HUDEP-2 (cell line): ENCODE measurements at regions not wholly inside any gene's neighbourhood (a gene's known extent, or its start where the extent isn't known, plus 50 kb on each side); places are given as distances from the start of the nearest gene placed in this dataset.
"Not testable (repeated sequence)": the region's sequence is repeated elsewhere in the genome, so short reads cannot be mapped to it uniquely, and the experiment has no call there.

Experiments used
- DNase-seq, 76 experiments: peaks; one replicate each; lab custom pipeline; 2025; ENCODE audit not compliant: unreplicated experiment in 76 of 76; lab: John Stamatoyannopoulos, UW

DNA sequence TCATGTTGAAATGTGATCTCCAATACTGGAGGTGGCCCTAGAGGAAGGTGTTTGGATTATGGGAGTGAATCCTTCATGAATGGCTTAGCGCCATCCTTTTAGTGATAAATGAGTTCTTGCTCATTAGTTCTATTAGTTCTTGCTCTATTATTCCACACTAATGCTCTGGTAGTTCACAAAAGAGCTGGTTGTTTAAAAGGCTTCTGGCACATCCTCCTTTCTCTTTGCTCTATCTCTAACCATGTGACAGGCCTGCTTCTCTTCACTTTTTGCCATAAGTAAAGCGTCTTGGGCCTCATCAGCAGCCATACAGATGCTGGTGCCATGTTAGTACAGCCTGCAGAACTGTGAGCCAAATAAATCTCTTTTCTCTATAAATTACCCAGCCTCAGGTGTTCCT lies 469.9 kb downstream of the GUCY1A2 start:
- no peak for DNase-seq

DNA sequence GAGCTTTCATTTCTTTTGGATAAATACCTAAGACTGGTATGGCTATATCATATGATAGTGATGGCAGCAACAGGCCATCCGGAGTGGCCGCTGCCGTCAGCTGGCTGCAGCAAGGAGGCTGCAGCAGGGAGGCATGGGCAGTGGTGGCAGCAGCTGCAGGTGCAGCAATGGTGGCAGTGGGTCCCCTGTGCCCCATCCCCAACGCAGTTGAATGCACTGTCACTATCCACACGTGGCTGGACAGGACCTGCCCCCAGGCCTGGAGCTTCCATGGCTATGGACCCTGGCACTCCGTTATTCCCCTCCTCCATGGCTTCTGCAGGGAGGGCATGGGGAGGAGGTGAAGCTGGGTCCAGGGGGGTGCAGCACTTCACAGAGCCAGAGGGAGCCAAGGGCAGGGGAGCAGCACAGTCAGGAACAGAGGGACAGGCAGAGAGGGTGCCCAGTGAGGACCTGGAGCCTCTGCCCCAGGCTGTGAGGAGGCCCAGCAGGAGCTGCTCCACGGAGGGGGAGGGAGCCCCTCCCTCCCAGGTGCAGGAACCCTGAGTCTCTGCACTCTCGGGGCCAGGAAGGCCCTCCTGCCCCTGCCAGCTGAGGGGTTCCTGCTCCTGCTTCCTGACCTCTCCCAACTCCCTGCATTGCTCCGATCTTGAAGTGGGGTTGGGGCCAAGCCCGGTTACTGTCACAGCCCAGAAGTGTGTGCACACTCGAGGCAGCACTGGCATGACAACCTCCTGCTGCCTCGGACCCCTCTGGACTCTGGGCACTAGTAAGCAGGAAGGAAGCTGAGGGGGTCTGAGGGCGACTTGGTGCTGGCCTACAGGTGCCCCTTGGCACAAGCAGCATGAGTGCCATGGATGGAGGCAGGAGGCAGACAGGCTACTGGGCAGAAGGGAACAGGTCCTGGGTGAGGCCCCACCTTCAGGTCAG lies 466.3 kb downstream of the GUCY1A2 start:
- DNase-seq = no peak

DNA sequence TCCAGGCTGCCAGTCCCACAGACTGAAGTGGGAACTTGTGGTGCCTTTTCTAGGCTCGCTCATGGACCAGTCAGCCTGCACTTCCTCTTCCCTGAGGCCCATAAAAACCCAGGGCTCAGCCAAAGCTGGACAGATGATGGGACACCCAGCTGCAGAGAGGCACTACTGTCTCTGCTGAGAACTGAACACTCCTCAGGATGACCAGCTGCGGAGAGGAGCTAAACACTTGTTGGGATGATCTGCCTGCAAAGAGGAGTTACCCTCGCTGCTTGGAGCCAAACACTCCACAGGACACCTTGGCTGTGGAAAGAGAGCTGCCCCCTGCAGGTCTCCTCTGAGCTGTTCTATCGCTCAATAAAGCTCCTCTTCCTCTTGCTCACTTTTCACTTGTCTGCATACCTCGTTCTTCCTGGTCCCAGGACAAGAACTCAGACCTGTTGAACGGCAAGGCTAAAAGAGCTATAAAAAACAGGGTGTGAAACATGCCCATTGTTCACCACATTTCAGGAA lies 465.5 kb downstream of the GUCY1A2 start:
- no peak for DNase-seq

DNA sequence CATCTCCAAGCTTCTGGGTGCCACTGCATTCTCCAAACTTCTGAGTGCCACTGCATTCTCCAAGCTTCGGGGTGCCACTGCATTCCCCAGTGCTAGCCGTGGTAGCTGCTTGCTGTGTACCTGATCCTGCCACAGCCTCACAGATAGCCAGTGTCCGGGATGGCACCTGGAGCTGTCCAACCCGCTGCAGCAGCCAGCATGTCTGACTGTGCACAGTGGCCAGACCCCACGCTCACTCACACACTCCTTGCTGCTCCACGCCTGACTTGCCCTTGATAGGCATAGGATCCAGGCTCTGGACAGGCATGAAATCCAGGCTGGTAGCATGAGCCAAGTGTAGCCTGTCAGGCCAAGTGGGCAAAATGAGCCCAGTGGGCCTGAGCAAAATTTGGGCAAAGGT lies 465.0 kb downstream of the GUCY1A2 start:
- no peak for DNase-seq

DNA sequence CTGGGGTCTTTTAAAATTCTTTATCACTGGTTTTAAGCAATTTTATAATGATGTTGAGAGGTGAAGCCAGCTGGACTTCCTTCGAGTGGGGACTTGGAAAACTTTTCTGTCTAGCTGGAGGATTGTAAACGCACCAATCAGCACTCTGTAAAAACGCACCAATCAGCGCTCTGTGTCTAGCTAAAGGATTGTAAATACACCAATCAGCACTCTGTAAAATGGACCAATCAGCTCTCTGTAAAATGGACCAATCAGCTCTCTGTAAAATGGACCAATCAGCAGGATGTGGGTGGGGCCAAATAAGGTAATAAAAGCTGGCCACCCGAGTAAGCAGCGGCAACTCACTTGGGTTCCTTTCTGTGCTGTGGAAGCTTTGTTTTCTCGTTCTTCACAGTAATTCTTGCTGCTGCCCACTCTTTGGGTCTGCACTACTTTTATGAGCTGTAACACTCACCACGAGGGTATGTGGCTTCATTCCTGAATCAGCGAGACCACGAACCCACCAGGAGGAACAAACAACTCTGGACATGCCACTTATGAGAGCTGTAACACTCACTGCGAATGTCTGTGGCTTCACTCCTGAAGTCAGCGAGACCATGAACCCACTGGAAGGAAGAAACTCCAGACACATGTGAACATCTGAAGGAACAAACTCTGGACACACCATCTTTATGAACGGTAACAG lies 462.6 kb downstream of the GUCY1A2 start:
- DNase-seq = not testable (repeated sequence)

DNA sequence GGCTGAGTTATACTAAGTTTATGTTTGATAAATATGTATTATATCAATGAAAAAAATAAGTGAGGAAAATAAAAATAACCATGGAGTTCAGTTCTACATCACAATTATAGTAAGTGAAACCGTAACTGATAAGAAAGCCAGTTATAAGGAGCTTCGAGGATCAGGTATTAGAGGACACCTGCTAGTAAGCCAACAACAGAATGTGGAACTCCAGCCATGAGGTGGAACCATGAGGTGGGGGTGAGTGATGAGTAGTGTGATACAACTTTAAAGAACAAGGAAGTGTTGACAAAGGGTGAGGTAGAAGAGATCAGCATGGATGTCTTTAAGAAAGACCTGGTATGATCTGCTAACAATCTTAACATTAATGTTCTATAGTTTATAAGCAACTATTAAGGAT lies 452.9 kb downstream of the GUCY1A2 start:
- no peak for DNase-seq

DNA sequence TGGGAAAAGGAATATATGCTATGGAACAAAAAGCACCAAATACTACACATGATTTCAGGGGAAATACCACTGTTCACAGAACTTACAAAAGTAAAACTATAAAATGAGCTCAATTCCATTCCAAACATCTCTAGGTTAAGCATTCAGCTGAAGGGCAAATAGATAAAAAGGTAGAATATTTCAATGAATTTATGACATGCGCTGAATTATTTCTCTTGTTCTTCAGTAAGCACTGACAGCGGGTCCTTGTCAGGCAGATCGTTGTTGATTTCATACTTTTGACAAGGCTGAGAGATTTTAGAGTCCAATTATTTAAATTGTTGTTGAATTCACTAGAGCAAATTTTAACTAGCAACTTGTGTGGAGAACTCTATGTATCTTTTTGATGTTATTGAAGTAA lies 449.6 kb downstream of the GUCY1A2 start:
- DNase-seq = no peak

DNA sequence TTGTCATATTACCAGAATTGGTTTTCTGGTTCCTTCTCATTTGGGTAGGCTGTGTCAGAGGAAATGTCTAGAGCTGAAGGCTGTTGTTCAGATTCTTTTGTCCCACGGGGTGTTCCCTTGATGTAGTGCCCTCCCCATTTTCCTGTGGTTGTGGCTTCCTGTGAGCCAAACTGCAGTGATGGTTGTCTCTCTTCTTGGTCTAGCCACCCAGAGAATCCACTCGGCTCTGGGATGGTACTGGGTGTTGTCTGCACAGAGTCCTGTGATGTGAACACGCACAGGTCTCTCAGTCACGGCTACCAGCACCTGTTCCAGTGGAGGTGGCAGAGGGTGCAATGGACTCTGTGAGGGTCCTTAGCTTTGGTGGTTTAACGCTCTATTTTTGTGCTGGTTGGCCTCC lies 440.9 kb downstream of the GUCY1A2 start:
- not testable (repeated sequence) for DNase-seq

DNA sequence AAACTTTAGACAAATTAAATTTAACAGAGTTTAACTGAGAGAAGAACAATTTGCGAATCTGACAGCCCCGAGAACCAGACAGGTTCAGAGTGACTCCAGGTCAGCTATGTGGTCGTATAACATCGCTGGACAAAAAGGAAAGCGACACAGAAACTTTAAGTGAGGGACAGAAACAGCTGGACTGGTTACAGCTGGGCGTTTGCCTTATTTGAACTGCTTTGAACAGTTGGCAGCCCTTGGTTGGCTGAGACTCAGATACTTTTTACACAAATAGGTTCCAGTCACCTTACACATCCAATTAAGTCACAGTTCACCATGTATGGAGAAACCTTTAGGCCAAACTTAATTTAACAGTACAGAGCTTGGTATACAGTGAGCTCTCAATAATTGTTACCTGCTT lies 436.9 kb downstream of the GUCY1A2 start:
- no peak for DNase-seq

DNA sequence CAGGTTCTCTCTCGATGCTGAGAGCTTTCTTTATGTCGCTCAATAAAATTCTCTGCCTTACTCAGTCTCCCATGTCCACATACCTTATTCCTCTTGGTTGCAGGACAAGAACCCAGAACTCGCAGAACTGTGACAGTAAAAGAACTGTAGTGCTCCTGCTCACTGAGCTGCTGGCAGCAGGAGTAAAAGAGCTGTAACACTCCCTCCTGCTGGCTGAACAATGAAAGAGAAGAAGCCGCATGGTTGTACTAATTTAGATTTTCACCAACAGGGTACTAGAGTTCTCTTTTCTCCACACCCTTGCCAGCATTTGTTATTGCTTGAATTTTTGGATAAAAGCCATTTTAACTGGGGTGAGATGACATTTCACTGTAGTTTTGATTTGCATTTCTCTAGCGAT lies 433.2 kb downstream of the GUCY1A2 start:
- no peak for DNase-seq

DNA sequence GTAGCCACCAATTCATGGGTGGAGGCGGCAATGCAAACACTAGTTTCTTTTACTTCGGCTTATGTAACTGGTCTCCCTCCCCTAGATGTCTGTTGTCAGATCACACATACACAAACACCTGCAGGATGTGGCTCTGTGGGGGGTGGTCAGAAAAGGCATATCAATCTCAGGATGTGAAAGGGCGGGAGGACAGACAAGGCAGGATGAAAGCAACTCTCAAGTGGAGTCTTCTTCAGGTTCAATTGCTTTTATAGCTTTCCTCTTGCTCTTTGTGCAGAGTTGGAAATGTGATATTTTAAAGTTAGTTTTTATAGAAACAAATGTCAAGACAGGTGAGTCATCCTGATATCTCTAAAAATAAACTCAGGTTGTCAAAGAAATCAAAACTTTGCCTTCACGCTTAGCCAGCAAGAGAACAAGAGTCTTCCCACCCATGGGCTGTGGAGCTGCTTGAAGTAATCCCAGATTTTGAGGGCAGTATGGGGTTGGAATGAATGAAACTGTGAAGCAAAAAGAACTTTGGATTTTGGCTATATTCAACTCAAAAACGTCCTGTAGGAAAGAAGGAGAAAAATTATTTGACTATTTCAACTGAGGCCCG lies 423.4 kb downstream of the GUCY1A2 start:
- no peak for DNase-seq

DNA sequence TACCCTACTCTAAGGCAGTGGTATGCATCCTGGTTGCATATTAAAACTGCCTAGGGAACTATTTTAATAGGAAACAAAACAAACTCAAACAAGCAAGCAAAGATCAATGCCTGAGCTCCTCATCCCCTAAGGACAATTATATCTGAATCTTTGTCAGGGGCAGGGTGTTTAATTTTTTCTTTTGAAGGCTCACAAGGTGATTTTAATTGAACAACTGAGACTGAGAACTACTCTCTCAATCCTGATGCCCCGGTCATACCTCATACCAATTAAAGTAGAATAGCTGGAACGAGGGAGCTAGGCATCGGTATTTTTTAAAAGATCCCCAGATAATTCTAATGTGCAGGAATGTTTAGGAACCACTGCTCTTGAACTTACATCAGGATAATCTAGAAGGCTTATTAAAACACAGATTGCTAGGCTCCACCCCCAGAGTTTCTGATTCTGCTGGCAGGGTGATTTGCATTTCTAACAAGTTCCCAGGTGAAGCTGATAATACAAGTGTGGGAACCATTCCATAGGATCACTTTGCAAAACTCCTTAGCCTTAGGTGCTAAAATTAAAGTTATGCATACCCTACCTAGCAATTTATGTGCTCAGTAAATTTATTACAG lies 416.5 kb downstream of the GUCY1A2 start:
- no peak for DNase-seq

DNA sequence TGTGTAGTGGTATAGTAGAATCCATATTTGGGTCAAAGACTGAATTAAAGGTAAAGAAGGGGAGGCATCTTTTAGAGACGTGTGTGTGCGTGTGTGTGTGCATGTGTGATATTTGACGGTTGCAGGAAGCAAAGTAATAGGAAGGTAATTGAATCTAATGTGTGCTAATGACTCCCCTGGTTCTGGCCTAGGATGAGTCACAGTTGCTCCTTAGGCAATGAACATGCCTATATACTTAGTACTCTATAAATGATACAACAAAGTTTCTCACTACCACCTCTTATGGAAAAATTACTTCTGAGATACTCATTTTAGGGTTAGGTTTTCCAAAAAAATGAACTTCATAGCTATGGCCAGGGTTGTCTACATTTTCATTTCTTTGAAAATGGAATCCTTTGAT lies 409.6 kb downstream of the GUCY1A2 start:
- DNase-seq = no peak

DNA sequence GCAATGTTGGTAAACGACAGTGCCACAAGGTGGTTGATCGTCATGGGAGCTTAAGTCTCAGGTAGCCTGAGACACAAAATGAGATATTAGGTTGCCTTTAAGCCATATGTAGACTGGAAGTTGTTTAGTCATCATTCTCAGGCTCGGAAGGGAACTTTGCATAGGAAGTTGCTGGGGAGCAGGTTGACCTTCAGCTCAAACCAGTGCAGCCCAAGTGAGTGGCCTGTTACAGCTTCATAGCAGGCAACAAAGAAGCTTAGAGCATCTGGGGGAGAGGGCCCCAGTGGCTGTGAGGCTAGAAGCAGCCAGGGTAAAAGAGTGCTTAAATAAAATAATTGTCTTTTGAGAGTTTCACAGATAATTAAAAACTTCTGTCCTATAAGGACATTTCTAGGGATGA lies 404.0 kb downstream of the GUCY1A2 start:
- DNase-seq = no peak

DNA sequence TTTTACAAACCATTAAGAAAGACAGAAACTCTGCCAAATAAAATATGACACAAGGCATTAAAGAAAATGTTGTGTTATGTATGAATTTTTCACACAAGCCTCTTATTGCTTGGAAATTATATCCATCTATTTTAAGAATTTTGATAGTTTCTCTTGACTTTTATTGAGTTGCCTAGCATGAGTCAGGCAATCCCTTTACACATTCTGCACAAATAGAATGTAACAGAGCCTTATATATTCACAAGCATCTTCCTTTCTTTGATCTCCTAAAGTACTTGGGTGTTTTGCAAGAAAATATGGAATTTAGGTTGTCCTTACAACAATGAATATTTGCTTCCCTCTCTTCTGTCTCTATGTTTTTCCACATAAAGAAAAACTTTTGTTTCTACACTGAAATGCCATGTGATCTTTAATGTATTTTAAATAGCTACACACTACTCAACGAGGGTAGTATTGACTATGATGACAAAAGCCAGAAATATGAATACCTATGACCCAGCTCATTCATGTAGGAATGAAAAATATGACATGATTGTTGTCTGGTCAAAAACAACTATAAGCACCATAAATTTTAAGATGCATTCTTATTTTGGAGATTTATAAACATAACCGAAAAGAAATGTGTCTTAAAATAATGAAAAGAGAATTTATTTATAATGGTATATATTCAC lies 398.8 kb downstream of the GUCY1A2 start:
- no peak for DNase-seq

DNA sequence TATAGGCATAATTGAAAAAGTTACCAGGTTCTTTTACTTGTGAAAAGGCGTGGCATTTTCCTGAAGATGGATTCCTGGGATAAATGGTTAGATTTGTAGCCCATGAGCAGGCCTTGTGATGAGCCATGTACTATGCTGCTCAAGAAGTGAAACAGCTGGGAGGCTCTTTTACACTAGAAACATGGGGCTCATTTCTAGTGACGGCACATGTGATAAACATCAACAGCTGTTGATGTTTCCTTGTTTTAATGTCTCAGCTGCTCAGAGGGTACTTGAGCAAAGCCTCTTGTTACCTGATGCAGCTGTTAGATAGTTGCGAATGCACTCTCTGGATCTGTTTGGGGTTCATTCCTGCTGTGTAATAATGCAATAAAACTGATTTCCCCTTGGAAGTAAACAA lies 396.8 kb downstream of the GUCY1A2 start:
- DNase-seq = no peak
